ENCODE measurements at regions not wholly inside any gene's neighbourhood (a gene's known extent, or its start where the extent isn't known, plus 50 kb on each side); places are given as distances from the start of the nearest gene placed in this dataset.

DNA sequence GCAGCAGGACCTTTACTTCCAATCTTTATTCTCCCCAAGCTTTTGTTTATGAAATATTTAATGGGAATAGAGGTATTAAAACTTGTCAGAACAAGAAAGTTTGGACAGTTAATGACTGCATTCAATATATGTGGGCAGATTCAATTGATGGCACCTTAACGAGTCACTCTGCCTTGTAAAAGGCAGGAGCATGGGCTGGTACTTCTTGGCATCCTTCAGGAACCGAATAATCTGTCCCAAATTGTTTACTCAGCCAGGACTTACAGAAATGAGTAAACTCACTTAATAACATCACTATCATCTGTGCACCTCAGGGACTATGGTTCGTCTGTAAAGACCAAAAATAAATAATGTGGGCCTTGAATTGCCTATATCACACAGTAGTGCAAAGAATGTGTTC lies 1280.3 kb upstream of the TMEFF2 start:
- intact Hi-C loops (cut with micrococcal nuclease; ENCODE audit: unreplicated experiment): no loop called here
- POLR2A ChIA-PET (ENCODE audit: unreplicated experiment): no interaction called here
- BruUV-seq (replicated peaks): no TSS peak

DNA sequence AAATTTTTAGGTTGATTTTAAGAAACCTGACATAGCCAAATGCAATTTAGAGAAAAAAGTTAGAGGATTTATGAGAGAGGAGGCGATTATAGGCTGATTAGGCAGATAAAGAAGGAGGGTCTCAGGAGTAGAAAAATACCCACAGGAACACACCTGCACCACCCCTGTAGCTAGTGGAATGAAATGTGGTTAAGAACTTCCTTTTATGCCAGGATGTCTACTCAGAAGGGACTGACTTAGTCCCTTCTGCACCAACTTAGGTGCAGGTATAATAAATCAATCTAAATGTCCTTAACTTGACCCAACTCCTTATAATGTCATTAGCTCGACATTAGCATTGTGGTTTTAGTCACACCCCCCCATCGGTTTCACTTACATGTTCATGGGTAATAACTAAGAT lies 1274.5 kb upstream of the TMEFF2 start:
- BruUV-seq (replicated peaks): no TSS peak
- H3K4me3 ChIP-seq: no peak overlapping the region
- no peak for DNase-seq
- H3K4me2 ChIP-seq: no peak overlapping the region
- no peaks in the 10 kb centered on the region for H3K4me1 ChIP-seq (replicated peaks; ENCODE audit: insufficient read depth)
- no peaks in the 10 kb centered on the region for H3F3A ChIP-seq (ENCODE audit: insufficient read depth, low read depth)
- TF ChIP-seq, protein P1, sequence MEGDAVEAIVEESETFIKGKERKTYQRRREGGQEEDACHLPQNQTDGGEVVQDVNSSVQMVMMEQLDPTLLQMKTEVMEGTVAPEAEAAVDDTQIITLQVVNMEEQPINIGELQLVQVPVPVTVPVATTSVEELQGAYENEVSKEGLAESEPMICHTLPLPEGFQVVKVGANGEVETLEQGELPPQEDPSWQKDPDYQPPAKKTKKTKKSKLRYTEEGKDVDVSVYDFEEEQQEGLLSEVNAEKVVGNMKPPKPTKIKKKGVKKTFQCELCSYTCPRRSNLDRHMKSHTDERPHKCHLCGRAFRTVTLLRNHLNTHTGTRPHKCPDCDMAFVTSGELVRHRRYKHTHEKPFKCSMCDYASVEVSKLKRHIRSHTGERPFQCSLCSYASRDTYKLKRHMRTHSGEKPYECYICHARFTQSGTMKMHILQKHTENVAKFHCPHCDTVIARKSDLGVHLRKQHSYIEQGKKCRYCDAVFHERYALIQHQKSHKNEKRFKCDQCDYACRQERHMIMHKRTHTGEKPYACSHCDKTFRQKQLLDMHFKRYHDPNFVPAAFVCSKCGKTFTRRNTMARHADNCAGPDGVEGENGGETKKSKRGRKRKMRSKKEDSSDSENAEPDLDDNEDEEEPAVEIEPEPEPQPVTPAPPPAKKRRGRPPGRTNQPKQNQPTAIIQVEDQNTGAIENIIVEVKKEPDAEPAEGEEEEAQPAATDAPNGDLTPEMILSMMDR (conservative IDR thresholded peaks at IDR 0.05): no peak
- TF ChIP-seq EZH2 (IDR thresholded peaks at IDR 0.05; ENCODE audit: low read depth): no peak
- intact Hi-C loops (cut with micrococcal nuclease; ENCODE audit: unreplicated experiment): no loop called here
- H4K20me1 ChIP-seq (ENCODE audit: insufficient read depth): no peaks in the 10 kb centered on the region
- H3K27me3 ChIP-seq (ENCODE audit: insufficient read depth, low read depth): no peaks in the 10 kb centered on the region
- H3K9me2 ChIP-seq (ENCODE audit: insufficient read depth): no peaks in the 10 kb centered on the region
- H3K9me3 ChIP-seq (ENCODE audit: insufficient read depth, low read depth): no peaks in the 10 kb centered on the region
- no peak overlapping the region for H2AFZ ChIP-seq
- POLR2A ChIA-PET (ENCODE audit: unreplicated experiment): no interaction called here
- no peaks in the 10 kb centered on the region for H3K79me2 ChIP-seq (ENCODE audit: low read depth)
- H3K36me3 ChIP-seq (ENCODE audit: low read depth): no peaks in the 10 kb centered on the region
- CTCF ChIA-PET: no interaction called here
- H3K27ac ChIP-seq: no peak overlapping the region

More for the DNA sequence above, 1280.3 kb upstream of the TMEFF2 start:
- Histone ChIP-seq H3K9me3 (ENCODE audit: insufficient read depth, low read depth) (no peaks in the 10 kb centered on the region), H3K4me2 (no peak overlapping the region), H3K4me1 (replicated peaks; ENCODE audit: insufficient read depth) (0 out of 2 replicates have a peak, but pooled peaks cover 4% of the 10 kb centered on the region), H4K20me1 (ENCODE audit: insufficient read depth) (no peaks in the 10 kb centered on the region), H3K79me2 (ENCODE audit: low read depth) (no peaks in the 10 kb centered on the region), H3K36me3 (ENCODE audit: low read depth) (no peaks in the 10 kb centered on the region), H2AFZ (no peak overlapping the region), H3K27ac (no peak overlapping the region), H3K27me3 (ENCODE audit: insufficient read depth, low read depth) (no peaks in the 10 kb centered on the region), H3K4me3 (no peak overlapping the region), H3K9me2 (ENCODE audit: insufficient read depth) (no peaks in the 10 kb centered on the region), H3F3A (ENCODE audit: insufficient read depth, low read depth) (no peaks in the 10 kb centered on the region)
- CTCF ChIA-PET: no interaction called here
- no peak for DNase-seq
- TF ChIP-seq, protein P1 (conservative IDR thresholded peaks at IDR 0.05): no peak
- no peak for TF ChIP-seq EZH2 (IDR thresholded peaks at IDR 0.05; ENCODE audit: low read depth)

- no peak overlapping the region for H3K4me3 ChIP-seq
- no peak overlapping the region for H3K27ac ChIP-seq
- no peaks in the 10 kb centered on the region for H4K20me1 ChIP-seq (ENCODE audit: insufficient read depth)
- no peak for DNase-seq
- H2AFZ ChIP-seq: no peak overlapping the region
- ChIA-PET POLR2A (ENCODE audit: unreplicated experiment) (no interaction called here), CTCF (no interaction called here)
- no peak overlapping the region for H3K4me2 ChIP-seq
- no peaks in the 10 kb centered on the region; the same call in 1 of the 2 replicates for H3K9me3 ChIP-seq (ENCODE audit: insufficient read depth, low read depth)
- BruUV-seq (replicated peaks): no TSS peak
- H3K79me2 ChIP-seq (ENCODE audit: low read depth): no peaks in the 10 kb centered on the region
- H3F3A ChIP-seq (ENCODE audit: insufficient read depth, low read depth): no peaks in the 10 kb centered on the region
- no peaks in the 10 kb centered on the region for H3K9me2 ChIP-seq (ENCODE audit: insufficient read depth)
- H3K36me3 ChIP-seq (ENCODE audit: low read depth): no peaks in the 10 kb centered on the region
- H3K27me3 ChIP-seq (ENCODE audit: insufficient read depth, low read depth): no peaks in the 10 kb centered on the region
- intact Hi-C loops (cut with micrococcal nuclease; ENCODE audit: unreplicated experiment): no loop called here
- no peaks in the 10 kb centered on the region for H3K4me1 ChIP-seq (replicated peaks; ENCODE audit: insufficient read depth)
- TF ChIP-seq EZH2 (IDR thresholded peaks at IDR 0.05; ENCODE audit: low read depth): no peak
- TF ChIP-seq, protein P1 (conservative IDR thresholded peaks at IDR 0.05): no peak
Measured at GRCh38 chr2:193467276-193467987, 1272.7 kb upstream of the TMEFF2 start.

All from PC-9 (cell line).